HUES6 (cell line): ENCODE measurements at regions not wholly inside any gene's neighbourhood (a gene's known extent, or its start where the extent isn't known, plus 50 kb on each side); places are given as distances from the start of the nearest gene placed in this dataset.
"Not testable (repeated sequence)": the region's sequence is repeated elsewhere in the genome, so short reads cannot be mapped to it uniquely, and the experiment has no call there.

Experiments used
- H3K27ac ChIP-seq: 2 replicates; pipeline ENCODE4 v1.7.0; 2013; ENCODE audit warnings: low read depth, mild to moderate bottlenecking, low read length, inconsistent platforms
- H3K27me3 ChIP-seq: 2 replicates; pipeline ENCODE4 v1.6.1; 2013; ENCODE audit warnings: low read length; ENCODE audit not compliant: control insufficient read depth, insufficient read depth
- H3K36me3 ChIP-seq: 2 replicates; pipeline ENCODE4 v1.6.1; 2013; ENCODE audit warnings: low read length; ENCODE audit not compliant: control insufficient read depth, insufficient read depth
- H3K4me1 ChIP-seq: 2 replicates; pipeline ENCODE4 v1.6.1; 2013; ENCODE audit warnings: low read length; ENCODE audit not compliant: control insufficient read depth, insufficient read depth
- H3K4me3 ChIP-seq: 2 replicates; pipeline ENCODE4 v1.5.1; 2013; ENCODE audit warnings: low read depth, low read length
- H3K9ac ChIP-seq: one replicate; pipeline ENCODE4 v1.6.1; 2013; ENCODE audit warnings: mild to moderate bottlenecking, low read length
- H3K9me3 ChIP-seq: 2 replicates; pipeline ENCODE4 v1.6.1; 2013; ENCODE audit warnings: low read depth, low read length; ENCODE audit not compliant: control insufficient read depth, insufficient read depth

- no peak overlapping the region for H3K4me3 ChIP-seq
- H3K27me3 ChIP-seq = no peaks in the 10 kb centered on the region
- H3K27ac ChIP-seq = no peak overlapping the region
- H3K4me1 ChIP-seq = no peaks in the 10 kb centered on the region; the same call in 1 of the 2 replicates
- no peaks in the 10 kb centered on the region for H3K36me3 ChIP-seq
- H3K9me3 ChIP-seq = no peaks in the 10 kb centered on the region
- H3K9ac ChIP-seq = no peak overlapping the region
Measured at GRCh38 chr2:166381-166780, 97.5 kb downstream of the SH3YL1 start.

GRCh38 chr2:165530-165929, 98.3 kb downstream of the SH3YL1 start:
- Histone ChIP-seq H3K9me3 (no peaks in the 10 kb centered on the region), H3K4me1 (no peaks in the 10 kb centered on the region; the same call in 1 of the 2 replicates), H3K27me3 (no peaks in the 10 kb centered on the region), H3K36me3 (no peaks in the 10 kb centered on the region), H3K4me3 (no peak overlapping the region), H3K9ac (no peak overlapping the region), H3K27ac (no peak overlapping the region)

- H3K36me3 ChIP-seq = no peaks in the 10 kb centered on the region
- no peak overlapping the region for H3K27ac ChIP-seq
- H3K27me3 ChIP-seq = no peaks in the 10 kb centered on the region
- H3K9me3 ChIP-seq = no peaks in the 10 kb centered on the region
- no peak overlapping the region for H3K4me3 ChIP-seq
- H3K9ac ChIP-seq = no peak overlapping the region
- no peaks in the 10 kb centered on the region; the same call in 1 of the 2 replicates for H3K4me1 ChIP-seq
Measured at GRCh38 chr2:162473-163382, 101.1 kb downstream of the SH3YL1 start.

GRCh38 chr2:161729-162128, 102.1 kb downstream of the SH3YL1 start:
- no peak overlapping the region for H3K27ac ChIP-seq
- H3K4me1 ChIP-seq = no peaks in the 10 kb centered on the region; the same call in 1 of the 2 replicates
- no peaks in the 10 kb centered on the region for H3K9me3 ChIP-seq
- H3K36me3 ChIP-seq = no peaks in the 10 kb centered on the region
- no peak overlapping the region for H3K4me3 ChIP-seq
- no peak overlapping the region for H3K9ac ChIP-seq
- no peaks in the 10 kb centered on the region for H3K27me3 ChIP-seq

- Histone ChIP-seq H3K9me3 (no peaks in the 10 kb centered on the region), H3K4me3 (peak overlapping the region; percentile 33; the same call in 1 of the 2 replicates), H3K27me3 (no peaks in the 10 kb centered on the region), H3K36me3 (no peaks in the 10 kb centered on the region), H3K4me1 (peaks cover 35% of the 10 kb centered on the region), H3K9ac (peak overlapping the region; percentile 82), H3K27ac (peak overlapping the region; percentile 93)
Measured at GRCh38 chr2:151553-152334, 105.4 kb upstream of the FAM110C start.

GRCh38 chr2:145407-145806, 99.1 kb upstream of the FAM110C start:
- no peaks in the 10 kb centered on the region for H3K27me3 ChIP-seq
- peaks cover 19% of the 10 kb centered on the region for H3K4me1 ChIP-seq
- no peak overlapping the region for H3K4me3 ChIP-seq
- no peak overlapping the region for H3K9ac ChIP-seq
- no peak overlapping the region for H3K27ac ChIP-seq
- no peaks in the 10 kb centered on the region for H3K36me3 ChIP-seq
- peaks cover 13% of the 10 kb centered on the region; the same call in 1 of the 2 replicates for H3K9me3 ChIP-seq

- H3K9me3 ChIP-seq = peaks cover 13% of the 10 kb centered on the region; the same call in 1 of the 2 replicates
- no peaks in the 10 kb centered on the region for H3K27me3 ChIP-seq
- no peak overlapping the region for H3K9ac ChIP-seq
- no peaks in the 10 kb centered on the region for H3K36me3 ChIP-seq
- peaks cover 9% of the 10 kb centered on the region; the same call in 1 of the 2 replicates for H3K4me1 ChIP-seq
- no peak overlapping the region for H3K27ac ChIP-seq
- H3K4me3 ChIP-seq = no peak overlapping the region
Measured at GRCh38 chr2:141611-142010, 95.3 kb upstream of the FAM110C start.

- Histone ChIP-seq H3K9ac (no peak overlapping the region), H3K27ac (no peak overlapping the region), H3K36me3 (no peaks in the 10 kb centered on the region), H3K4me3 (no peak overlapping the region), H3K27me3 (no peaks in the 10 kb centered on the region), H3K9me3 (no peaks in the 10 kb centered on the region), H3K4me1 (peaks cover 6% of the 10 kb centered on the region; the same call in 1 of the 2 replicates)
Measured at GRCh38 chr2:136666-137065, 90.4 kb upstream of the FAM110C start.

GRCh38 chr2:133675-134593, 87.6 kb upstream of the FAM110C start:
- Histone ChIP-seq H3K36me3 (no peaks in the 10 kb centered on the region), H3K4me1 (no peaks in the 10 kb centered on the region), H3K9me3 (no peaks in the 10 kb centered on the region), H3K9ac (no peak overlapping the region), H3K27me3 (no peaks in the 10 kb centered on the region), H3K27ac (no peak overlapping the region), H3K4me3 (no peak overlapping the region)

GRCh38 chr2:126769-127168, 80.5 kb upstream of the FAM110C start:
- H3K9me3 ChIP-seq, H3K4me1 ChIP-seq, H3K36me3 ChIP-seq, H3K9ac ChIP-seq, H3K27ac ChIP-seq, H3K27me3 ChIP-seq, H3K4me3 ChIP-seq: not testable (repeated sequence)
